ENCODE measurements at regions not wholly inside any gene's neighbourhood (a gene's known extent, or its start where the extent isn't known, plus 50 kb on each side); places are given as distances from the start of the nearest gene placed in this dataset.
"Not testable (repeated sequence)": the region's sequence is repeated elsewhere in the genome, so short reads cannot be mapped to it uniquely, and the experiment has no call there.

GRCh38 chr2:192535956-192536921 lies 341.5 kb upstream of the TMEFF2 start:
- H3K27me3 Mint-ChIP-seq (ENCODE audit: low read depth, unreplicated experiment): no peaks in the 10 kb centered on the region
- no peak overlapping the region for H3K4me2 ChIP-seq (ENCODE audit: low read length)

GRCh38 chr2:192534072-192534471 lies 339.3 kb upstream of the TMEFF2 start:
- H3K36me3 ChIP-seq (ENCODE audit: insufficient read depth, low read length): no peaks in the 10 kb centered on the region
- H3K4me1 ChIP-seq (ENCODE audit: insufficient read depth, low read length): no peaks in the 10 kb centered on the region
- H3K9ac ChIP-seq (ENCODE audit: low read length): no peak overlapping the region
- no peak overlapping the region for H3K4me3 ChIP-seq (ENCODE audit: insufficient read depth, low read depth, low read length)
- H4K20me1 ChIP-seq (ENCODE audit: insufficient read depth, low read length): no peaks in the 10 kb centered on the region
- Mint-ChIP-seq H3K9me3 (ENCODE audit: unreplicated experiment) (peaks cover 3% of the 10 kb centered on the region), H3K27me3 (ENCODE audit: low read depth, unreplicated experiment) (no peaks in the 10 kb centered on the region), H3K27ac (ENCODE audit: unreplicated experiment) (no peak overlapping the region), H3K4me3 (ENCODE audit: unreplicated experiment) (no peak overlapping the region), H3K4me1 (ENCODE audit: low read depth, unreplicated experiment) (no peaks in the 10 kb centered on the region), H3K36me3 (ENCODE audit: low read depth, unreplicated experiment) (no peaks in the 10 kb centered on the region)
- FAIRE-seq (no peak), DNase-seq (ENCODE audit: low read depth) (no peak)
- no peaks in the 10 kb centered on the region for H3K79me2 ChIP-seq (ENCODE audit: insufficient read depth, low read length)
- TF ChIP-seq EZH2 (IDR thresholded peaks at IDR 0.05; ENCODE audit: insufficient read depth, low read length) (no peak), CTCF (IDR thresholded peaks at IDR 0.05; ENCODE audit: insufficient read depth, low read depth, low read length) (no peak)
- no peak overlapping the region for H3K27ac ChIP-seq (ENCODE audit: low read depth, low read length)
- H2AFZ ChIP-seq (ENCODE audit: low read depth, low read length): no peak overlapping the region
- no peak overlapping the region for H3K4me2 ChIP-seq (ENCODE audit: low read length)
- no peaks in the 10 kb centered on the region for H3K27me3 ChIP-seq (ENCODE audit: insufficient read depth, low read length)
- no peaks in the 10 kb centered on the region for H3K9me3 ChIP-seq (ENCODE audit: insufficient read depth, low read depth, low read length)

More at GRCh38 chr2:192535956-192536921, 341.5 kb upstream of the TMEFF2 start:
- no peak overlapping the region for H3K4me3 ChIP-seq (ENCODE audit: insufficient read depth, low read depth, low read length)
- H3K4me1 ChIP-seq (ENCODE audit: insufficient read depth, low read length): no peaks in the 10 kb centered on the region
- DNase-seq (ENCODE audit: low read depth): peak; percentile 32
- H3K27ac ChIP-seq (ENCODE audit: low read depth, low read length): no peak overlapping the region
- H3K4me3 Mint-ChIP-seq (ENCODE audit: unreplicated experiment): no peak overlapping the region
- H2AFZ ChIP-seq (ENCODE audit: low read depth, low read length): no peak overlapping the region
- H3K27ac Mint-ChIP-seq (ENCODE audit: unreplicated experiment): no peak overlapping the region
- no peaks in the 10 kb centered on the region for H3K27me3 ChIP-seq (ENCODE audit: insufficient read depth, low read length)
- no peaks in the 10 kb centered on the region for H3K4me1 Mint-ChIP-seq (ENCODE audit: low read depth, unreplicated experiment)
- no peaks in the 10 kb centered on the region for H3K36me3 ChIP-seq (ENCODE audit: insufficient read depth, low read length)
- no peaks in the 10 kb centered on the region for H3K9me3 Mint-ChIP-seq (ENCODE audit: unreplicated experiment)
- H3K79me2 ChIP-seq (ENCODE audit: insufficient read depth, low read length): no peaks in the 10 kb centered on the region
- no peaks in the 10 kb centered on the region for H3K9me3 ChIP-seq (ENCODE audit: insufficient read depth, low read depth, low read length)
- no peak for FAIRE-seq
- no peak for TF ChIP-seq EZH2 (IDR thresholded peaks at IDR 0.05; ENCODE audit: insufficient read depth, low read length)
- no peak for TF ChIP-seq CTCF (IDR thresholded peaks at IDR 0.05; ENCODE audit: insufficient read depth, low read depth, low read length)
- no peak overlapping the region for H3K9ac ChIP-seq (ENCODE audit: low read length)
- H3K36me3 Mint-ChIP-seq (ENCODE audit: low read depth, unreplicated experiment): no peaks in the 10 kb centered on the region
- no peaks in the 10 kb centered on the region for H4K20me1 ChIP-seq (ENCODE audit: insufficient read depth, low read length)

- H3K9ac ChIP-seq (ENCODE audit: low read length); DNase-seq (ENCODE audit: low read depth); H3K27me3 Mint-ChIP-seq (ENCODE audit: low read depth, unreplicated experiment); H3K27ac ChIP-seq (ENCODE audit: low read depth, low read length); H3K36me3 ChIP-seq (ENCODE audit: insufficient read depth, low read length); H3K4me3 Mint-ChIP-seq (ENCODE audit: unreplicated experiment); H3K27ac Mint-ChIP-seq (ENCODE audit: unreplicated experiment); H3K9me3 Mint-ChIP-seq (ENCODE audit: unreplicated experiment); H3K4me1 ChIP-seq (ENCODE audit: insufficient read depth, low read length); H3K4me2 ChIP-seq (ENCODE audit: low read length); H4K20me1 ChIP-seq (ENCODE audit: insufficient read depth, low read length); H3K4me3 ChIP-seq (ENCODE audit: insufficient read depth, low read depth, low read length); H2AFZ ChIP-seq (ENCODE audit: low read depth, low read length); H3K27me3 ChIP-seq (ENCODE audit: insufficient read depth, low read length); H3K9me3 ChIP-seq (ENCODE audit: insufficient read depth, low read depth, low read length); H3K79me2 ChIP-seq (ENCODE audit: insufficient read depth, low read length); H3K36me3 Mint-ChIP-seq (ENCODE audit: low read depth, unreplicated experiment); H3K4me1 Mint-ChIP-seq (ENCODE audit: low read depth, unreplicated experiment); FAIRE-seq: not testable (repeated sequence)
Observed at GRCh38 chr2:192524642-192525251, 330.0 kb upstream of the TMEFF2 start.

- DNase-seq (ENCODE audit: low read depth); H3K27ac Mint-ChIP-seq (ENCODE audit: unreplicated experiment); H3K4me1 Mint-ChIP-seq (ENCODE audit: low read depth, unreplicated experiment); FAIRE-seq; H3K36me3 ChIP-seq (ENCODE audit: insufficient read depth, low read length); H3K4me3 ChIP-seq (ENCODE audit: insufficient read depth, low read depth, low read length); H3K9me3 ChIP-seq (ENCODE audit: insufficient read depth, low read depth, low read length); H3K9ac ChIP-seq (ENCODE audit: low read length); H3K27me3 ChIP-seq (ENCODE audit: insufficient read depth, low read length); H3K79me2 ChIP-seq (ENCODE audit: insufficient read depth, low read length); H3K27me3 Mint-ChIP-seq (ENCODE audit: low read depth, unreplicated experiment); H3K4me3 Mint-ChIP-seq (ENCODE audit: unreplicated experiment); H3K4me1 ChIP-seq (ENCODE audit: insufficient read depth, low read length); H3K36me3 Mint-ChIP-seq (ENCODE audit: low read depth, unreplicated experiment); H3K27ac ChIP-seq (ENCODE audit: low read depth, low read length); H4K20me1 ChIP-seq (ENCODE audit: insufficient read depth, low read length); H3K4me2 ChIP-seq (ENCODE audit: low read length); H3K9me3 Mint-ChIP-seq (ENCODE audit: unreplicated experiment); H2AFZ ChIP-seq (ENCODE audit: low read depth, low read length): not testable (repeated sequence)
Observed at GRCh38 chr2:192524214-192524613, 329.5 kb upstream of the TMEFF2 start.
